ENCODE measurements at regions not wholly inside any gene's neighbourhood (a gene's known extent, or its start where the extent isn't known, plus 50 kb on each side); places are given as distances from the start of the nearest gene placed in this dataset.

- TF ChIP-seq EZH2 (IDR thresholded peaks at IDR 0.05; ENCODE audit: borderline replicate concordance, low read depth, low read length, severe bottlenecking) (no peak), CTCF (IDR thresholded peaks at IDR 0.05; ENCODE audit: borderline replicate concordance, extremely low read depth, low read length, poor library complexity, severe bottlenecking) (no peak)
Observed at GRCh38 chr1:185396126-185396525, 79.1 kb upstream of the IVNS1ABP start.
